ENCODE measurements at regions not wholly inside any gene's neighbourhood (a gene's known extent, or its start where the extent isn't known, plus 50 kb on each side); places are given as distances from the start of the nearest gene placed in this dataset.

- Histone ChIP-seq H3K9me3 (ENCODE audit: control insufficient read depth, low read depth, low read length) (no peaks in the 10 kb centered on the region), H3K18ac (ENCODE audit: insufficient read length, low read depth, low read length) (no peak overlapping the region), H3K14ac (ENCODE audit: insufficient read depth, low read length) (no peak overlapping the region), H3K79me1 (ENCODE audit: insufficient read depth, low read depth, low read length, poor library complexity, severe bottlenecking) (no peaks in the 10 kb centered on the region), H4K5ac (ENCODE audit: insufficient read length, low read depth, low read length) (no peak overlapping the region), H3K9ac (ENCODE audit: extremely low read depth, insufficient read length, low read length) (no peak overlapping the region), H3T11ph (ENCODE audit: low read length) (no peak overlapping the region), H3K23me2 (ENCODE audit: insufficient read length, low read depth, low read length, poor library complexity, severe bottlenecking) (no peaks in the 10 kb centered on the region), H3K23ac (ENCODE audit: insufficient read length, low read depth, low read length) (no peak overlapping the region), H3K27me3 (ENCODE audit: insufficient read depth, low read length) (no peaks in the 10 kb centered on the region), H2BK120ac (ENCODE audit: low read depth, low read length, poor library complexity, severe bottlenecking) (no peak overlapping the region), H2AFZ (ENCODE audit: low read length) (no peak overlapping the region), H2BK20ac (ENCODE audit: low read depth, low read length, poor library complexity, severe bottlenecking) (no peak overlapping the region), H2BK15ac (ENCODE audit: low read depth, low read length) (no peak overlapping the region), H3K4me1 (ENCODE audit: insufficient read depth, low read length) (no peaks in the 10 kb centered on the region), H3K4me2 (ENCODE audit: insufficient read depth, insufficient read length, low read length) (no peak overlapping the region), H3K4ac (ENCODE audit: low read depth, low read length) (no peak overlapping the region), H3K79me2 (ENCODE audit: insufficient read depth, low read length) (no peaks in the 10 kb centered on the region), H3K56ac (ENCODE audit: insufficient read length, low read depth, low read length) (no peak overlapping the region), H4K91ac (ENCODE audit: insufficient read length, low read depth, low read length) (no peak overlapping the region), H4K8ac (replicated peaks; ENCODE audit: insufficient read length, low read depth, low read length) (no peak overlapping the region), H2AK5ac (ENCODE audit: insufficient read length, low read length) (no peak overlapping the region), H3K27ac (ENCODE audit: insufficient read length, low read depth, low read length) (no peak overlapping the region), H2BK5ac (ENCODE audit: insufficient read length, low read length) (no peak overlapping the region), H2BK12ac (ENCODE audit: insufficient read length, low read depth, low read length) (no peak overlapping the region), H4K20me1 (ENCODE audit: control insufficient read depth, insufficient read depth, insufficient read length) (no peaks in the 10 kb centered on the region)
- peaks cover 0 to 6% of the 10 kb centered on the region in 2 experiments; a peak in 2 of 5 replicates for H3K9me3 Mint-ChIP-seq
- no peak overlapping the region for H3K27ac Mint-ChIP-seq
- H3K4me3 Mint-ChIP-seq, result no peak overlapping the region
- no peaks in the 10 kb centered on the region for H3K27me3 Mint-ChIP-seq (ENCODE audit: low read depth)
- no peak for DNase-seq
- peaks cover 0 to 4% (median 0%) of the 10 kb centered on the region in 3 experiments; a peak in 3 of 7 replicates for H3K36me3 Mint-ChIP-seq (ENCODE audit: insufficient read depth in 1 of 3, low read depth in 3 of 3)
- no peak for TF ChIP-seq CTCF (conservative IDR thresholded peaks at IDR 0.05)
- H3K4me1 Mint-ChIP-seq, result peaks cover 10 to 14% of the 10 kb centered on the region in 2 experiments
These were observed 100.2 kb upstream of the RFC3 start for GRCh38 chr13:33717775-33718174.
